ENCODE measurements at regions not wholly inside any gene's neighbourhood (a gene's known extent, or its start where the extent isn't known, plus 50 kb on each side); places are given as distances from the start of the nearest gene placed in this dataset.
"Not testable (repeated sequence)": the region's sequence is repeated elsewhere in the genome, so short reads cannot be mapped to it uniquely, and the experiment has no call there.

DNA sequence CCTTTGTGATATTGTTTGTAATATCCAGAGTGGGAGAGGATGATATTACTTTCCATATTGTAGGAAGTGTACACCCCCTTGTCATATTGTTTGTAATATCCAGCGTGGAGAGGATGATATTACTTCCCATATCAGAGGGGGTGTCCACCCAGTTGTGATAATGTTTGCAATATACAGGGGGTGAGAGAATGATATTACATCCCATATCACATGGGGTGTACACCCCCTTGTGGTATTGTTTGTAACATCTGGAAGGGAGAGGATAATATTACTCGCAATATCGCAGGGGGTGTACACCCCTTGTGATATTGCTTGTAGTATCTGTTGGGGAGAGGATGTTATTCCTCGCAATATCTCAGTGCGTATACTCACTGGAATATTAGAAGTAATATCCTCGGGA is 61.5 kb downstream of the PRSS23 start:
- H3K27me3 ChIP-seq (ENCODE audit: low read depth), result 0 out of 2 replicates have a peak, but pooled peaks cover 8% of the 10 kb centered on the region
- in situ Hi-C loops (cut with MboI; ENCODE audit: low sequenced_read_pairs), result no loop called here
- H3K36me3 ChIP-seq (replicated peaks), result no peaks in the 10 kb centered on the region
- no peaks in the 10 kb centered on the region for H3K4me1 ChIP-seq
- H3K9me3 ChIP-seq, result no peaks in the 10 kb centered on the region
- DNase-seq (ENCODE audit: low spot score in 2 of 2), result no peak
- H3K4me3 ChIP-seq, result no peak overlapping the region

GRCh38 chr11:86863476-86863875 is 63.1 kb downstream of the PRSS23 start:
- Histone ChIP-seq H3K36me3 (replicated peaks) (no peaks in the 10 kb centered on the region), H3K27me3 (ENCODE audit: low read depth) (0 out of 2 replicates have a peak, but pooled peaks cover 3% of the 10 kb centered on the region), H3K4me1 (no peaks in the 10 kb centered on the region), H3K9me3 (no peaks in the 10 kb centered on the region), H3K4me3 (no peak overlapping the region)
- in situ Hi-C loops (cut with MboI; ENCODE audit: low sequenced_read_pairs), result no loop called here
- no peak for DNase-seq (ENCODE audit: low spot score in 2 of 2)

GRCh38 chr11:86865436-86865835 is 65.1 kb downstream of the PRSS23 start:
- DNase-seq (ENCODE audit: low spot score in 2 of 2), result no peak
- no peaks in the 10 kb centered on the region for H3K9me3 ChIP-seq
- H3K4me1 ChIP-seq, result no peaks in the 10 kb centered on the region
- H3K4me3 ChIP-seq, result no peak overlapping the region
- no peaks in the 10 kb centered on the region for H3K27me3 ChIP-seq (ENCODE audit: low read depth)
- in situ Hi-C loops (cut with MboI; ENCODE audit: low sequenced_read_pairs), result no loop called here
- H3K36me3 ChIP-seq (replicated peaks), result no peaks in the 10 kb centered on the region

GRCh38 chr11:86869531-86869930 is 69.2 kb downstream of the PRSS23 start:
- DNase-seq (ENCODE audit: low spot score in 2 of 2), result no peak
- H3K9me3 ChIP-seq, result no peaks in the 10 kb centered on the region
- in situ Hi-C loops (cut with MboI; ENCODE audit: low sequenced_read_pairs), result no loop called here
- no peaks in the 10 kb centered on the region for H3K4me1 ChIP-seq
- peaks cover 4% of the 10 kb centered on the region; the same call in 1 of the 2 replicates for H3K27me3 ChIP-seq (ENCODE audit: low read depth)
- no peaks in the 10 kb centered on the region; the same call in 1 of the 2 replicates for H3K36me3 ChIP-seq (replicated peaks)
- no peak overlapping the region for H3K4me3 ChIP-seq

DNA sequence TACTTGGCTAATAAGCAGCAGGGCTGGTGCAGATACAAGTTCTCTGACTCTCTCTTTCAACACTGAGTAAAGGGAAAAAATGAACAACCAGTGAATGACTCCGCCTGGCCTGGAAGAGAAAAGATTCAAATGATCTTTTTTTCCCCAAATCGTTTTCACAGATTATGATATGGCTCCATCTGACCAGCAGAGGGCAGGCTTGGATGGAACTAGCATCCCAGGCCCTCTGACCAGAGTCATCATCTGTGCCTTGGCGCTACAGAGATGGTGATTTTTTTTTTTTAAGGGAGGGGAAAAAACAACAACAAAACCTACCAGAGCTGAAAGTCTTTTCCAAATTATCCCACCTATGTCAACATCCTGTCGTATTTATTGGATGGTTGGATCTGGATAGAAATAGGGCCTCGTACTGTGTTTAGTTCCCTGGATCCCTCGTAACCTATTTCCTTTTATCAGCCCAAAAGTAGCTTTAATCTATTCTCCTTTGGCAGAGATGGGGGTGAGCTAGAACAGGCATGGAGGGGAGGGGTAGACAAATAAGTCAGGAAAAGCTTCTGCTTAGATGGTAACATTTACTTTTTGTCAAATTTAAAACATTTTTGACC is 69.7 kb downstream of the PRSS23 start:
- Histone ChIP-seq H3K9me3 (no peaks in the 10 kb centered on the region), H3K36me3 (replicated peaks) (no peaks in the 10 kb centered on the region; the same call in 1 of the 2 replicates), H3K4me1 (no peaks in the 10 kb centered on the region), H3K4me3 (no peak overlapping the region), H3K27me3 (ENCODE audit: low read depth) (peaks cover 8% of the 10 kb centered on the region; the same call in 1 of the 2 replicates)
- in situ Hi-C loops (cut with MboI; ENCODE audit: low sequenced_read_pairs), result no loop called here
- DNase-seq (ENCODE audit: low spot score in 2 of 2), result peak; percentile 28 to 74

DNA sequence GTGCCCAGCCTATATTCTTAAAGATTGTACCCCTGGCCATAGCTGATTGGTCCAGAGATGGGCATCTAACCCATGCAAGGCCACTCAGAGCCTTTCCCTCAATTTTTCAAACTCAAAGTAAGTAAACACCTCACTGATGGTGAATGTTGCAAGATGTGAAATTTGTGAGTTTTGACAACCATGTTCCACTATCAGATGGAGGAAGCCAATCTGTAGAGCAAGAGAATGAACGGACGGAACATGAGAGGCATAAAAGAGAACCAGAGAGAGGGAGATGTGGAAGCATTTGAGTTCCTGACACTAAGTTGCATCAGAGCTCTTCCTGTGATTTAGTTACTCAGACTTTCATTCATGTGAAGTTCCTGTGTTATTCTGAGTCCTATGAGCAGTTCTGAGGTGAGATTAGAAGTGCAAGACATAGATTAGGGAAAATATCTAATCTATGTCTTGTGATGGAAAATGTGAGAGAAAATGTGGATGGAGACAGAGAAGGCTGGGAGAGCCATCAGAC is 73.3 kb downstream of the PRSS23 start:
- Histone ChIP-seq H3K9me3 (no peaks in the 10 kb centered on the region), H3K27me3 (ENCODE audit: low read depth) (peaks cover 15% of the 10 kb centered on the region; the same call in 1 of the 2 replicates), H3K4me1 (no peaks in the 10 kb centered on the region), H3K36me3 (replicated peaks) (no peaks in the 10 kb centered on the region; the same call in 1 of the 2 replicates), H3K4me3 (no peak overlapping the region)
- in situ Hi-C loops (cut with MboI; ENCODE audit: low sequenced_read_pairs), result no loop called here
- DNase-seq (ENCODE audit: low spot score in 2 of 2), result no peak

- Histone ChIP-seq H3K36me3 (replicated peaks) (no peaks in the 10 kb centered on the region; the same call in 1 of the 2 replicates), H3K27me3 (ENCODE audit: low read depth) (peaks cover 15% of the 10 kb centered on the region; the same call in 1 of the 2 replicates), H3K4me1 (no peaks in the 10 kb centered on the region), H3K4me3 (no peak overlapping the region), H3K9me3 (no peaks in the 10 kb centered on the region)
- in situ Hi-C loops (cut with MboI; ENCODE audit: low sequenced_read_pairs), result no loop called here
- DNase-seq (ENCODE audit: low spot score in 2 of 2), result no peak
Observed at GRCh38 chr11:86874304-86875056, 74.1 kb downstream of the PRSS23 start.

DNA sequence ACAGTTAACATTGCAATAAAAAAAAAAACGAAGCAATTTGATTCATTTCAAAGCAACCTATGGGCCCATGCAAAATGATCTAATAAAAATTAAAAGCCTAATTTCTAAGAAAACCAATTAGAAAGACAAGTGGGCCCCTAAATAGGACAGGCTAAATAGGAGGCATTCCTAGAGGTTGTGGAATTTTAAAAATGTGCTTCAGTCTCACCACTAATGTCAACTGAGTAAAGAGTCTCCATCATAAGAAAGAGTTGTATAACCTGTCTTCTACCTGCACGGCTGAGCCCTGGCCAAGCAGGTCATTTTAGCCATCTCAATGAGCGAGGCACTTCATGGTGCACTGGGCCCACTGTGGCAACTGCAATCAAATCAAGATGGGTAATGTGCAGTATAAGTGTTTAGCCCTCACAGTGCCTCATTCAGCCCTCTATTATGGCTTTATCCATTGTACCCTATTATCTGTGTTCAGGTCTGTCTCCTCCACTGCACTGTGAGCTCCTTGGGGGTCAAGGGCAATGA is 76.4 kb downstream of the PRSS23 start:
- DNase-seq (ENCODE audit: low spot score in 2 of 2), result no peak
- Histone ChIP-seq H3K9me3 (no peaks in the 10 kb centered on the region), H3K4me3 (no peak overlapping the region), H3K36me3 (replicated peaks) (no peaks in the 10 kb centered on the region), H3K4me1 (no peaks in the 10 kb centered on the region), H3K27me3 (ENCODE audit: low read depth) (peaks cover 12% of the 10 kb centered on the region; the same call in 1 of the 2 replicates)
- in situ Hi-C loops (cut with MboI; ENCODE audit: low sequenced_read_pairs), result no loop called here

- Histone ChIP-seq H3K9me3 (no peaks in the 10 kb centered on the region), H3K4me3 (no peak overlapping the region)
- in situ Hi-C loops (cut with MboI; ENCODE audit: low sequenced_read_pairs), result no loop called here
Observed at GRCh38 chr11:86877503-86877902, 77.2 kb downstream of the PRSS23 start.

DNA sequence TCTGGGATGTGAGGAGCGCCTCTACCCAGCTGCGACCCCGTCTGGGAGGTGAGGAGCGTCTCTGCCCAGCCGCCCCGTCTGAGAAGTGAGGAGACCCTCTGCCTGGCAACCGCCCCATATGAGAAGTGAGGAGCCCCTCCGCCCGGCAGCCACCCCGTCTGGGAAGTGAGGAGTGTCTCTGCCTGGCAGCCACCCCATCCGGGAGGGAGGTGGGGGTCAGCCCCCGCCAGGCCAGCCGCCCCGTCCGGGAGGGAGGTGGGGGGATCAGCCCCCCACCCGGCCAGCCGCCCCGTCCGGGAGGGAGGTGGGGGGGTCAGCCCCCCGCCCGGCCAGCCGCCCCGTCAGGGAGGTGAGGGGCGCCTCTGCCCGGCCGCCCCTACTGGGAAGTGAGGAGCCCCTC is 76.0 kb downstream of the FZD4 start:
- H3K4me3 ChIP-seq; H3K4me1 ChIP-seq; in situ Hi-C loops (cut with MboI; ENCODE audit: low sequenced_read_pairs); H3K9me3 ChIP-seq; H3K36me3 ChIP-seq (replicated peaks); DNase-seq (ENCODE audit: low spot score in 2 of 2): not testable (repeated sequence)
- H3K27me3 ChIP-seq (ENCODE audit: low read depth), result peaks cover 11% of the 10 kb centered on the region; the same call in 1 of the 2 replicates

More at GRCh38 chr11:86877503-86877902, 77.2 kb downstream of the PRSS23 start:
- no peaks in the 10 kb centered on the region for H3K4me1 ChIP-seq
- H3K36me3 ChIP-seq (replicated peaks), result no peaks in the 10 kb centered on the region
- H3K27me3 ChIP-seq (ENCODE audit: low read depth), result peaks cover 11% of the 10 kb centered on the region; the same call in 1 of the 2 replicates
- no peak for DNase-seq (ENCODE audit: low spot score in 2 of 2)

DNA sequence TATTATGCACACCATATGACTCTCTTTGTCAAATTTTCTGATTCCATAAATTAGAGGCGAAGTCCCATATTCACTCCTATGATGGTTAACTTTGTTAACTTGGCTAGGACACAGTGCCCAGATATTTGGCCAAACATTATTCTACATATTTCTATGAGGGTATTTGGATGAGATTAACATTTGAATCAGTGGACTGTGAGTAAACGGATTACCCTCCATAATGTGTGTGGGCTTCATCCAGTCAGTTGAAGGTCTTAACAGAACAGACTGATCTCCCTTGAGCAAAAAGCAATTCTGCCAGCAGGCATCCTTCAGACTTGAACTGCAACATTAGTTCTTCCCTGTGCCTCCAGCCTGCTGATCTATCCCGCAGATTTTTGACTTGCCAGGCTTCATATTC is 69.9 kb downstream of the FZD4 start:
- no peaks in the 10 kb centered on the region for H3K36me3 ChIP-seq (replicated peaks)
- H3K9me3 ChIP-seq, result no peaks in the 10 kb centered on the region
- H3K4me1 ChIP-seq, result no peaks in the 10 kb centered on the region
- H3K27me3 ChIP-seq (ENCODE audit: low read depth), result 0 out of 2 replicates have a peak, but pooled peaks cover 2% of the 10 kb centered on the region
- no peak overlapping the region for H3K4me3 ChIP-seq
- in situ Hi-C loops (cut with MboI; ENCODE audit: low sequenced_read_pairs), result no loop called here
- peak in 1 of 2 experiments; percentile 4 for DNase-seq (ENCODE audit: low spot score in 2 of 2)

DNA sequence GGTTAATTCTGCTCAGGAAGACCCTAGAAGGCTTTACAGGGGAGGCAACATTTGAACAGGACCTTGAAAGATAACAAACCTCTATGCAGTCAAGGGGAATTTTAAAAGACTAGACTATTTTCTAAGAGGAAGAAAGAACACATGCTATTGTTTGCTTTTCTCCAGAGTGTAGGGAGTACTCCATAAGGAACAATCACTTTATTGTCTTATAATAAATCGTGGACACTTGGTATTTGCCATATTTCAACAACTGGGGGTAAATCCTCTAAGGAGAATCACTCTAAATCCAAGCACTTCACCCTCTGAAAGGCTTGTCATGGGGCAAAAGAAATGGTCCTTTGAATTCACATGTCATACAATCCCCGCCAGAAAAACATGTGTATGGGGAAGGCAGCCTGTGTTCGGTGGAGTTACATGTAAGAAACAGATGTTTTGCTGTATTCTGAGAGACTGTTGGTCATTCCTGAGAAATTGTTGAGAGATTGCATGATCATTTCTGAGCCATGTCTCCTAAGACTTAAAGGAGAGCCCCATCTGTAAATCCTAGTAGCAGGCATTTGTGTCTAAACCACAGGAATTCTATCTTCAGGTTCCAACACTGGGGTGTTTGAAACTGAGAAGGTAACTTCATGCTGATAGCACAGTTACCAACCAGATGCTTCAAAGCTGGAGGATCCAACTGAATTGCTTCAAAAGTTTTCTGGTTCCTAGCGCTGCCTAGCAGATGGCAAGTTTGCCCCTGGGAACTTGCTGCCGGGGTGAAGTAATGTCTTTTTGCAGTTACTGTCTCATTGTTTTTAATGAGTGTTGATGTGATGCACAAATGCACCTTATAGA is 66.8 kb downstream of the FZD4 start:
- H3K9me3 ChIP-seq, result no peaks in the 10 kb centered on the region
- H3K4me1 ChIP-seq, result no peaks in the 10 kb centered on the region
- H3K4me3 ChIP-seq, result no peak overlapping the region
- H3K27me3 ChIP-seq (ENCODE audit: low read depth), result peaks cover 6% of the 10 kb centered on the region
- no peaks in the 10 kb centered on the region for H3K36me3 ChIP-seq (replicated peaks)
- in situ Hi-C loops (cut with MboI; ENCODE audit: low sequenced_read_pairs), result no loop called here
- DNase-seq (ENCODE audit: low spot score in 2 of 2), result peak in 1 of 2 experiments; percentile 4

DNA sequence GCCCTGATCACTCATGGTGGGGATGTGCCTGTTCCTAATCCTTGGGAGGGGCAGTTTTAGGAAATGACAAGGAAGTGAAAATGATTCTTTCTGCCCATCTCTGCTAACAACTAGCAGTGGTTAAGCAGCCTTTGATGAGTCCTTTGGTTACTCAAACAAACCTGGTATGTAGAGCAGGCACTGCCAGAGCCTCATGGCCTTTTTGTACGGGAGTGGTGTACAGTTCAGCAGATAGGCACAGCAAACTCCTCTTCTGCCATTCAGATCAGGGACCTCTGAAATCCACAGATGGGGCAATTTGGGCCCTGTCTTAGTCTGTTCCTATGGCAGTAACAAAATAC is 66.2 kb downstream of the FZD4 start:
- Histone ChIP-seq H3K4me3 (no peak overlapping the region), H3K4me1 (no peaks in the 10 kb centered on the region), H3K36me3 (replicated peaks) (no peaks in the 10 kb centered on the region), H3K9me3 (no peaks in the 10 kb centered on the region), H3K27me3 (ENCODE audit: low read depth) (peaks cover 6% of the 10 kb centered on the region)
- in situ Hi-C loops (cut with MboI; ENCODE audit: low sequenced_read_pairs), result no loop called here
- no peak for DNase-seq (ENCODE audit: low spot score in 2 of 2)

All from HAP-1 (cell line).